IPS-11a (cell line): ENCODE measurements at regions not wholly inside any gene's neighbourhood (a gene's known extent, or its start where the extent isn't known, plus 50 kb on each side); places are given as distances from the start of the nearest gene placed in this dataset.
"Not testable (repeated sequence)": the region's sequence is repeated elsewhere in the genome, so short reads cannot be mapped to it uniquely, and the experiment has no call there.

Source experiments
- H3K4me3 ChIP-seq: one replicate; pipeline ENCODE4 v1.5.1; 2013; ENCODE audit warnings: low read depth, low read length, control low read depth

DNA sequence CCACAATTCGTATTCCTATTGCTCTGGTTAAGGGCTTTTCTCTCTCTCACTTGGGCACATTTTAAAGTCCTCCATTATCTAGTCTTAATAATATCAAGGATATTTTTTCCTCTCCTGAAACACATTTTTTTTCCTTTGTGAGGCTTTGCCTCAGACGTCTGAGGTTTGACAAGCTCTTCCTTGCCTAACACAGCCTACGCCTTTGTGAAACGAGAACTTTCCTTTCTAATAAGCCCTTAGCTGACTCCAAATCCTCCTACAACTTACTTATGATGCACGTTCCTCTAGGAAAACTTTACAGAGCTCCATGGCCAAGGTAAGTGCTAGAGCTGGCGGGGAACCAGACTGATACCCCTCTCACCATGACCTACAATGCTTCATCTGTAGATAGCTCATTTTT lies 841.5 kb downstream of the SOCS6 start:
- no peak overlapping the region for H3K4me3 ChIP-seq

DNA sequence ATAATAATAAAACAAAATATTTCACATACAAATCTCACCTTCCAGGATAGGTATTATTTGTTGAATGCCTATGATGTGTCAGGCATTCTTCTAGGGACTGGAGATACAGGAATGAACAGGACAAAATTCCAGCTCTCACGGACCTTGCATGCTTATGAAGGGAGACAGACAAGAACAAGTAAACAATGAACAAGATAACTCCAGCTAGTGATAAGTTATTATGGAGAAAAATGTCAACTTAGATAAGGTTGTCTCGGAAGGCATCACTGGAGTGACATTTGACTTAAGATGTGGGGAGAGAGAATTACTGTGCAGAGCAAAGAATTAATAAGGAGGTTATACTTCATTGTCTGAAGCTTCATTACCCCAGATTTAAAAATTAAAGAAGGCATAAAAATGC lies 836.7 kb downstream of the SOCS6 start:
- no peak overlapping the region for H3K4me3 ChIP-seq

DNA sequence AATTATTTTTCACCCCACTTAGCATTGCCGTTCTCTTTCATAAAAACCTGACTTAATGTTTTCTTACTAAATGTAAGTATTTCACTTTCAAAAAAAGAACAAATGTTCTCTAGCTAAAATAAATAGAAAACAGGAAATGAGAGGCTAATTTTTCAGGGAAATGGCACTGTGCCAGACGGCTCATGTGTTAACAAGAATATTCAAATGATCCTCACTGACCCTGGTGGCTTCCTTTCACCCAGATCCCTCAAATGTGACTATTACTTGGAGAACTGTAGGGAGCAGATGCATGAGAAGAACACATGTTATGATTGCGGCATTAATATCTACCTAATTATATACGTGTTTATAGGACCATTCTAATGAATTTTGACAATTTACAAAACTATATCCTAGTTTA lies 827.7 kb downstream of the SOCS6 start:
- H3K4me3 ChIP-seq, result no peak overlapping the region

DNA sequence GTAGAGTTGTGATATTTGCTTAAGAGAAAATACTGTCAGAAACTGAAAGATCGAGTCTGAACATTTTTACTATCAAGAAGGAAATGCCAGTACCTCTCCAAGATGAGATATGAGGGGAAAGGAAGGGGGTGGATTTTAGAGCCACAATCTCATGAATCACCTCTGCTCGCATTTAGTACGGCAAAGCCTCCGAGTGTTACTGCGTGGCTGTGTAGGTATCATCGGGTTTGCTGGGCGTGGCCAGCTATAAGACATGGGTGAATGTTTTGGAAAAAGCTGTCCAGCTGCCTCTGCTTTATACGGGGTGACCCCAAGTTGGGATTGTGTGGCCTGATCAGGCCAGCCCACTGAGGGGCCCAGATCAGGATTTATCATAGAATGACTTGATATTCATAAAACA lies 826.4 kb downstream of the SOCS6 start:
- H3K4me3 ChIP-seq, result no peak overlapping the region

DNA sequence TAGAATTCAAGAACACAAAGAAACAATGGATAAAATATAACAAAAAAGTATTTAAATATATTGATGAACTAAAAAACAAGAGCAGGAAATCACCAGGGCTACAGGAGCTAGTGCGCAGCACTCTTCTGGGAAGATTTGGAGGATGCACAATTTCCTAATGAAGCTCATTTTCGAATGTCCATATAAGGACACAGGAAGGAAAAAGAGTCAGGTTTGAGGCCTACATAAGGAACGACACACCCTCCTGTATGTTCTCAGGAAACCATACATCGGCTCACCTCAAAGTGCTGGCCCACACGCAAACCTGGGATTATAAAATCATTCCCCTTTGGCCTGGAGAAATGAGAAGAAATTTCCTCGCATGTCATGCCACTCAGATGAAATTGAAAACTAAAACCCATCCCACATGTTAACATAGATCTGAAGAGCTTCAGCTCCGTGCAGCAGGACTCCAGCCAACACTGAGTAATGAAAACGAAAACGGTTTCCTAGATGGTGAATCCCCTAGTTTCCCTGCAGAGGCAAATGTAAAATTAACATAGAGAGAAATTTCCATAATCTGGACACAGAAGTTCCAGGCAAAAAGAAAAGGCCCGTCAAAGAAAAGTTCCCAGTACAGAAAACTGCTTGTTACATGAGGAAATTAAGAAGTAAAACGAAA lies 825.8 kb downstream of the SOCS6 start:
- no peak overlapping the region for H3K4me3 ChIP-seq

DNA sequence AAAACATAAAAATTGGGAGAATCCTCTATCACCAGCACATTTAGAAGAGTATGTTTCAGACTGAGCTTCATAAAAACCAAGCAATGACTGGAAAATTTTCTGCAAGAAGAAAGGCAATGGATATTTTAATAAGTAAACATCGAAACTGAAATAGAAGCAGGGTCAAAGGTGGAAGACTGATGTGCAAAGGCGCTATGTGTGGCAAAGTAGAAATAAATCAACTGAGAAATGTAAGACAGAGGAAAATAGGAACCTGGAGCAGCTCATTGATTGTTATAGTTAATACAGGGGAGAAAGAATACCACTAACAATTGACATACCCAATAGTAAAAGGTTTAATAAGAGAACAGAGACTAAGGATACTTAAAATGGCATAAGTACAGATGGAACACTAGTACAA lies 818.4 kb downstream of the SOCS6 start:
- H3K4me3 ChIP-seq, result no peak overlapping the region

DNA sequence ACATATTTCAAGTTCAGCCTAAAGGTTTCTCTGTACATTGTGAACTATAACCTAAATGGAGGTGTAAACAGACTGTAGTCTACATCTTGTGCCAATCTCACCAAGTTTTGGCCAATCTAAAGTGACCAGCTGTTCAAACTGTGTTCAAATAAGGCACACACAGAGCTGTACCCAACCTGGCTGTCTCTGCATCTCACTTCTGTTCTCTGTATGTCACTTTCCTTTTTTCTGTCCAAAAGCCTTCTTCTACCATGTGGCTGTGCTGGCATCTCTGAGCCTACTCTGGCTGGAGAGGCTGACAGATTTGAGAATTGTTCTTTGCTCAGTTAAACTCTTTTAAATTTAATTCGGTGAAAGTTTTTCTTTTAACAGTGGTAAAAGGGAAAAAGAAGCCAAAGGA lies 817.9 kb downstream of the SOCS6 start:
- no peak overlapping the region for H3K4me3 ChIP-seq

DNA sequence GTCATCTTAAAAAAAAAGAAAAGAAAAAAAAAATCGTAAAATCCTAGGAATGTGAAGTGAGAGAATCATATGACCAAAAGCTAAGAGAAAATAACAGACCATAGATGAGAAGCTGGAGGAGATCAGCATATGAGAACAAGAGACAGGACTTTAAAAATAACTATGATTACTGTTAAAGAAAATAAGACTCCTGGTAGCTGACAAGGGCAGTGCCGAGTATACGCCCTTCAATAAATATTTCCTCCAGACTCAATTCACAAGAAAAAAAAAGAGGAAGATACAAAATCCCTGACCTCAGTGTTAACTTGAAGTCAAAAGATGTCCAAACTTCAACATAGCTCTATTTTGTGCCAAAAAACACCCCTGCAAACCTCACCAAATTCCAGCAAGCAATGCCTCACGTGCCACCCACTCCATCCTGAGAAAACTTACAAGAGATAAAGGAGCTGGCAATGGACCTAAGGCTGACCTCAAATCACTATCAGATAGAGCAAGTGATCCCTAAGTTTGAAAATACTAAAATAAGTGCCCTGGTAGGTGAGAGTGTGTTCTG lies 817.2 kb downstream of the SOCS6 start:
- no peak overlapping the region for H3K4me3 ChIP-seq

DNA sequence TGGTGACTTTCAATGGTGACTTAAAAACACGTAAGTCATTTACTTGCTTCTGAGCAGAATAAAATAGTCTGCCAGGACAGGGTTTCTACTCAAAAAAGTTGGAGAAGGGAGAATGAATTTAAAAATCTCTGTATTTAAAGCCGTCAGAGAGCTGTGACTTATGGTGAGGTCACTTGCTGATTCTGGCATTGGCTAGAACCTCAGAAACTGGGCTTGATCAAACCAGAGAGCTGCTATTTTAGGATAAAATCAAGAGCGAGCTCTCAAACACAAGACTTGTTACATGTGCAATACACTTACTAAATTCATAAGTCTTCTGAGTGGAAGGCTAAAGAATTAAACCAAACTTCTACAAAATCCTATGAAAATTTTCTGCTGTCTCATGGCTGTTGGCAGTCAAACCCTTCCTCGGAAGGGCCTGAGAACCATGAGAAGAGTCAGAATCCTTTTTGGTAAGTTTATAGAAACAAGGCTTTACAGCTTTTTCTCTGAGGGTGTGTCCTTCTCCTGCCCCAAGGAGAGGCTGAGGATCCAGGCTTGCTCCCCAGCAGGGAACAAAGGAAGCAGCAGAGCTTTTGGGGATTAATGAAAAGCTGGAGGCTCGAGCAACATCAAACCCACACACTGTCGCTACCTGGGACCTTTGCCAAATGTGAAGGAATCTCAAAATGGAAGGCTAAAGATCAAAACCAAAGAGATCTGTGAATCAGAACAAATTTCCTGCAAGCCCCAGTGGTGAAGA lies 816.4 kb downstream of the SOCS6 start:
- H3K4me3 ChIP-seq, result no peak overlapping the region

DNA sequence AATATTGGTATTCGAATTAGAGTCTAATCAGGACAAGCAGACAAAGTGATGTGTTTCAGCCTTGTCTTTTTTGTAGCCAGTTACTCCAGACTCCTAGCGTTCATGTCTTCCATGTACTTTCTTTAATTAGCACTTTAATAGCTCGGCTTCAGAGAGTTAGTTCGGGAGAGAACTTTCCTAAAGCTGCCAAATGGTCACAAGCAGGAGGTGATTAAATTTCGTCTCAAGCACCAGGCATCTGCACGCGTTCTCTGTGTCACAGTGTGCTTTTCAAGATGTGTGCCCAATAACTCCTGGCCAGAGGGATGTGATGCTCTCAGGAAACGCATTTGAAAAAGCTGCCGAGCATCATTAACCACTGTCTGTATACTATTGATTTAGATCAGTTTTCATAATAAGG lies 790.8 kb downstream of the SOCS6 start:
- H3K4me3 ChIP-seq, result no peak overlapping the region

DNA sequence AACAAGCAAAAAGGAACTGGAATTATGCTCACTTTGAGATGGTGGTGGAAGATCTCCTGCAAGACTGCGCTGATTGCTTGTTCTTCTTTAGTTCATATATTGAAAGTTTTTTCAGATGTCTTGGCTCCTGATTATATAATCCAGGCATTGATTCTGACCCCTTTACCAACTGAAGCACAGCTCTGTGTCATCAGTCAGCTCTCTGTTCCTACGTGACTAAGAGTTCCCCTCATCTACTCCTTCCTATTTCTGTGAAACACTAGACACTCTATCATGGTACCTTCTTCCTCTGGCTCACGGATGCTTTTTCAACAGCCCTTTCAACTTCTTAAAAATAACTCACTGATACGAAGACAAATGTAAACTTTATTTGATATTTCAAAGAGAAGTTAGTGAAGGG lies 788.6 kb downstream of the SOCS6 start:
- H3K4me3 ChIP-seq, result no peak overlapping the region

DNA sequence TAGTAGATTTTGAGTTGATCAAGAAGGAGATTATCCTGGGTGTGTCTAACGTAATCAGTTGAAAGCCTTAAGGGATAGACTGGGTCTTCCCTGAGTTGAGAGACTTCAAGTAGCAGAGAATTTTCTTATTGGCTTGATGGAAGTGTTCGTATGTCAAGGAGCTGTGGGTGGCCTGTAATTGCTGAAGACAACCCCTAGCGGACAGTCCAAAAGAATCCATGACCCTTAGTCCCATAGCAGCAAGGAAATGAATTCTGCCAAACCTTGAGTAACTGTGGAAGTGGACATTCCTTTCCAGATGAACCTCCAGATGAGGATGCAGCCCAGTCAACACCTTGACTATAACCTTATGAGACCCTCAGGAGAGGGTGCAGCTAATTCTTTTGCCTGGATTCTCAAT lies 786.3 kb downstream of the SOCS6 start:
- no peak overlapping the region for H3K4me3 ChIP-seq

DNA sequence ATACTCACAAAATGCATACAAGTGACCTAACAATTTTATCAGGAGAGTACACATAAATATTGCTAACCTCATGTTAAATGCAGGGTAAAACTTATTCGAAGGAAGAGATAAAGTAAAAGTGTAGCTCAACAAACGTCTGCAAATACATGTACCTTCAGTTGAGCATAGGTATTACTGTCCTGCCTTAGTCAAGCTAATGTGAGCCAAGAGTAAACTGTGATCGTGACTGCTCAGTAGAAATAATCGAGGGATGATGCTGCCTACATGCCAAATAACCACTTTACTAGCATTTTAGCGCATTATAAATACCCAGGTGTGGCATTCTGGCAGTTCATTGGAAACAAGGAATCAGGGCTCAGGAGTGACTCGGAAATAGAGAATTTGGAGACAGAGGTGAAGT lies 779.5 kb downstream of the SOCS6 start:
- no peak overlapping the region for H3K4me3 ChIP-seq

DNA sequence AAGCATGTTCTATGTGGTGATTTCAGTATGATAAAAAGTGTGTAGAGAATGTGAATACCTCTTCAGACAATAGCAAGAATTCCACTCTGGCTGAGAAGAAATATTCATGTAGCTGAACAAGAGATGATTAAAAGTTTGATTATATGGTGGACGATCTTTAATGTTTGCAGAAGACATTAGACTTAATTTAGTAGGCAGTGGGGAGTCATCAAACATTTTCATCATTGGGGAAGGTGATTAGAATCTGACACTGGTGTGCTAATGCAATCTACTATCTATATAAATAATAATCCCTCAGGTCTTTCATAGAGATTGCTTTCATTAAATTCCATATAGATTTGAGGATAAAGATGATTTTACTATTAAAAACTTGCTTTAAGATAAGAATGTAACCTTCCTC lies 761.0 kb downstream of the SOCS6 start:
- no peak overlapping the region for H3K4me3 ChIP-seq

DNA sequence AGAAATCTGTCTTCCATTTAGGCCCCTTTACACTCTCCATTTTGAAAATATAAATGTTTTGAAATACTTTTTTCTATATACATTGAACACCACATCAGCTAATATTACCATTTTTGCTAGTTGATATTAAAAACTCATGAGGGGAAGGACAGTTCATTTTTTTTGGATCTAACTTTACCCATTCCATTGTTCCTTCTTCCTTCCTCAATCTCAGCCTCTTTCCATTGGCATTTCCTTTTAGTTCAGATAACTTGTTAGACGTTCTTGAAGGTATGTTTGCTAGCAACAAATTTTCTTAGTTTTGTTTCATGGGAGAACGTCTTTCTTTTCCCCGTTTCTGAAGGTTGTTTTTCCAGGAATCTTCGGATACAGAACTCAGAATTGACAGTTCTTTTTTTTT lies 759.0 kb downstream of the SOCS6 start:
- no peak overlapping the region for H3K4me3 ChIP-seq

DNA sequence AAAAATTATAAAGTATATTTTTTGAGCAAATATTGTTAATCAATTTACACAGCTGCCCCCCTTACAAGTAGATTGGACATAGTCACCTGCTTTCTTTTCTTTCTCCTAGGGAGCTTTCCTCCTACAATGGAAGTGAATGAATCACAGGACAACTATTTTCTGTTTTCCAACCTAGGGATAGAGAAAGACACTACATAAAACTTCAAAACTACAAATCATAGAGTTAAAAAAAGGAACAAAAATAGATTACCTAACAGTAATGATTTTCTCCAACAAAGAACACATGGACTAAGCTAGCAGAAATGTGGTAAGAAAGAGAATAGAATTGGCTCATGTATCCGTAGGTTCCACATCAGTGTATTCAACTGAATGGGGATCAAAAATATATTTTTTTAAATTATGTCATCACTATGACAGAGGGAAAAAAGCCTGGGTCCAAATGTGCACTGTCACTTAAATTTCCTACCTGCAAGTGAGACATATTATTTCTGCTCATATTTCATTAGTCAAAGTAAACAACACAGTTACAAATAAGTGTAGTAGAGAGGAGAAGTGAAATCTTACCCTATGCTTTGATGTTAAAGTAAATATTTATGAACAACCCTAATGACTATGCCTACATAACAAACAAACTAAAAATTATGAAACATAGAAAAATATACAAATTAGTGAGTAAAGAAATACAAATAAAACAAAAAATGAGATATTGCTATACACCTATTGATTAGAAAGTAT lies 756.7 kb downstream of the SOCS6 start:
- H3K4me3 ChIP-seq, result no peak overlapping the region

DNA sequence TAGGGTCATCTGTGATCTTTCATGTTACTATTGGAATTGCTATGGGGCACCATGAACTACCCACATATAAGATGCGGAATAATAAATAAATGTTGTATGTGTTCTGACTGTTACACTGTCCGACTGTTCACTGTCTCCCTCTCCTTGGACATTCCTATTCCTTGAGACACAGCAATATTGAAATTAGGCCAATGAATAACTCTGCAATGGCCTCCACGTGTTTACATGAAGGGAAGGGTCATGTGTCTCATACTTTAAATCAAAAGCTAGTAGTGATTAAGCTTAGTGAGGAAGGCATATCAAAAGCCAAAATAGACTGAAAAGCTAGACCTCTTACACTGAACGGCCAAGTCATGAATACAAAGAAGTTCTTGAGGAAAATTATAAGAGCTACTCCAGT lies 751.3 kb downstream of the SOCS6 start:
- H3K4me3 ChIP-seq, result no peak overlapping the region

DNA sequence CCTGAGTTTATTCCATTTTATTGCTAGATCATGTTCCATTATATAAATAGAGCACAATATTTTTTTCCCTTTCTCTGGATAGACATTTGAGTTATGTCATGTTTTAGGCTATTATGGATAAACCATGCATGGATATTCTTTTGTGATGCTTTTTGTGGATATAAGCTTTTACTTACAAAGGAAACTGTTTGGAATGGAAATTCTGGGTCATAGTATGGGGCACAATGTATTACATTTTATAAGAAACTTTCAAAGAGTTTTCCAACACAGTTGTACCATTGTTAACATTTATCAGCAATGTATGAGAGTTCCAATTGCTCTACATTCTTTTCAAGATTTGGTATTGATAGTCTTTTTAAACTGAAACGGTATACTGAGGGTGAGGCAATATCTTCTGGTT lies 749.4 kb downstream of the SOCS6 start:
- no peak overlapping the region for H3K4me3 ChIP-seq

DNA sequence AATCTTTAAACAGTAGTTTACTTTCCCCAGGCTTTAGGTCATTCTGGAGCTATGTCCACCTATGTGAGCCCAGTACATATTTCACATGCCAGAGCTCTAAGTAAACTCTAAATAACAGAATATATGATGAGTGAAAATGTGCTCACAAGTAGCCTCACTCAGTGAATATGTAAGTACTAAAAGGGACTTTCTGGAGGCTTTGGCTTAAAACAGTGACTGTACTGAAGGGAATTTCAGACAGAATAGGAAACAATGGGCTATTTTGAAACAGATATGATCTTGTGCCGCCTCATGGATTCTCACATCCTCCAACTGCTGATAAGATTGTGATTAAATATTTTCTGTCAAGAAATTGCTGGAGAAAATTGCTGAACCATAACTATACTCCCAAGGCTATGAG lies 747.9 kb downstream of the SOCS6 start:
- no peak overlapping the region for H3K4me3 ChIP-seq

DNA sequence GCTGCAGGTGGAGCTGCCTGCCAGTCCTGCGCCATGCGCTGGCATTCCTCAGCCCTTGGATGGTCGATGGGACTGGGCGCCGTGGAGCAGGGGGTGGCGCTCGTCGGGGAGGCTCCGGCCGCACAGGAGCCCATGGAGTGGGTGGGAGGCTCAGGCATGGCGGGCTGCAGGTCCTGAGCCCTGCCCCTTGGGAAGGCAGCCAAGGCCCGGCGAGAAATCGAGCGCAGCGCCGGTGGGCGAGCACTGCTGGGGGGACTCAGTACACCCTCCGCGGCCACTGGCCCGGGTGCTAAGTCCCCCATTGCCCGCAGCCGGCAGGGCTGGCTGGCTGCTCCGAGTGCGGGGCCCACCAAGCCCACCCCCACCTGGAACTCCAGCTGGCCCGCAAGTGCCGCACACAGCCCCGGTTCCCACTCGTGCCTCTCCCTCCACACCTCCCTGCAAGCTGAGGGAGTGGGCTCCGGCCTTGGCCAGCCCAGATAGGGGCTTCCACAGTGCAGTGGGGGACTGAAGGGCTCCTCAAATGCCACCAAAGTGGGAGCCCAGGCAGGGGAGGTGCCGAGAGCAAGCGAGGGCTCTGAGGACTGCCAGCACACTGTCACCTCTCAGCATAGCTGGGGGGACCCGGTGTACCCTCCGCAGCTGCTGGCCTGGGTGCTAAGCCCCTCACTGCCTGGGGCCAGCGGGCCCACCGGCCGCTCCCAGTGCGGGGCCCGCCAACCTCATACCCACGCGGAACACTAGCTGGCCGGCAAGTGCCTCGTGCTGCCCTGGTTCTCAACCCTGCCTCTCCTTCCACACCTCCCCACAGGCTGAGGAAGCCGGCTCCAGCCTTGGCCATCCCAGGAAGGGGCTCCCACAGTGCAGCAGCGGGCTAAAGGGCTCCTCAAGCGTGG lies 742.7 kb downstream of the SOCS6 start:
- H3K4me3 ChIP-seq, result not testable (repeated sequence)

DNA sequence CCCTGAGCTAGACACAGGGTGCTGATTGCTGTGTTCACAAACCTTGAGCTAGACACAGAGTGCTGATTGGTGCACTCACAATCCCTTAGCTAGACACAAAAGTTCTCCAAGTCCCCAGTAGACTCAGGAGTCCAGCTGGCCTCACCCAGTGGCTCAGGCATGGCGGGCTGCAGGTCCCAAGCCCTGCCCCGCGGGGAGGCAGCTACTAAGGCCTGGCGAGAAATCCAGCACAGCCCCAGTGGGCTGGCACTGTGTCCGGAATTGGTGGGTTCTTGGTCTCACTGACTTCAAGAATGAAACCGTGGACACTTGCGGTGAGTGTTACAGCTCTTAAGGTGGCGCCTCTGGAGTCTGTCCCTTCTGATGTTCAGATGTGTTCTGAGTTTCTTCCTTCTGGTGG lies 741.2 kb downstream of the SOCS6 start:
- not testable (repeated sequence) for H3K4me3 ChIP-seq
